Hepatocyte (in vitro differentiated cells): ENCODE measurements at regions not wholly inside any gene's neighbourhood (a gene's known extent, or its start where the extent isn't known, plus 50 kb on each side); places are given as distances from the start of the nearest gene placed in this dataset.
A peak's percentile ranks its signal among the peaks of the same experiment; 100 is the strongest.

Experiments
- DNase-seq: peaks from one replicate; pipeline ENCODE4 v3.0.0-alpha.2; 2016; ENCODE audit warnings: low spot score
- H2AFZ ChIP-seq: fragments of 200-600 bp; sonication (generic); 2 replicates; pipeline ENCODE4 v1.6.0; 2016; ENCODE audit warnings: antibody characterized with exemption, mild to moderate bottlenecking
- H3K27ac ChIP-seq: fragments of 200-600 bp; sonication (generic); 2 replicates; pipeline ENCODE4 v1.5.1; 2016; ENCODE audit warnings: mild to moderate bottlenecking
- H3K27me3 ChIP-seq: fragments of 200-600 bp; sonication (generic); 2 replicates; pipeline ENCODE4 v1.6.1; 2016
- H3K36me3 ChIP-seq: fragments of 200-600 bp; sonication (generic); replicated peaks from 2 replicates; pipeline ENCODE4 v1.5.1; 2016; ENCODE audit warnings: low read depth; ENCODE audit not compliant: insufficient read depth
- H3K4me1 ChIP-seq: fragments of 200-600 bp; sonication (generic); 2 replicates; pipeline ENCODE4 v1.5.1; 2016; ENCODE audit warnings: mild to moderate bottlenecking, moderate library complexity; ENCODE audit not compliant: insufficient read depth
- H3K4me2 ChIP-seq: fragments of 200-600 bp; sonication (generic); 2 replicates; pipeline ENCODE4 v1.6.0; 2016
- H3K4me3 ChIP-seq: fragments of 200-600 bp; sonication (generic); 2 replicates; pipeline ENCODE4 v1.5.1; 2016; ENCODE audit warnings: mild to moderate bottlenecking
- H3K79me2 ChIP-seq: fragments of 200-600 bp; sonication (generic); 2 replicates; pipeline ENCODE4 v1.6.0; 2017; ENCODE audit warnings: mild to moderate bottlenecking
- H3K9me2 ChIP-seq: fragments of 200-600 bp; sonication (generic); replicated peaks from 2 replicates; pipeline ENCODE4 v1.6.0; 2017; ENCODE audit warnings: mild to moderate bottlenecking; ENCODE audit not compliant: insufficient read depth
- H3K9me3 ChIP-seq: fragments of 200-600 bp; sonication (generic); 2 replicates; pipeline ENCODE4 v1.5.1; 2016; ENCODE audit warnings: low read depth, mild to moderate bottlenecking
- H4K20me1 ChIP-seq: fragments of 200-600 bp; sonication (generic); 2 replicates; pipeline ENCODE4 v1.6.0; 2016; ENCODE audit warnings: mild to moderate bottlenecking; ENCODE audit not compliant: insufficient read depth, poor library complexity, severe bottlenecking
- EZH2 ChIP-seq: fragments of 200-600 bp; sonication (generic); IDR thresholded peaks from 2 replicates; pipeline ENCODE4 v1.6.1; 2016; ENCODE audit warnings: antibody characterized with exemption, mild to moderate bottlenecking, borderline replicate concordance
- EZH2phosphoT487 ChIP-seq: fragments of 200-600 bp; sonication (generic); IDR thresholded peaks from one replicate; pipeline ENCODE4 v1.6.1; 2018; ENCODE audit warnings: antibody characterized with exemption, mild to moderate bottlenecking, low read depth, moderate library complexity; ENCODE audit not compliant: unreplicated experiment, severe bottlenecking
- WGBS: methylation state at CpG from one replicate; pipeline ENCODE4 v1.1.6; 2016; ENCODE audit warnings: low lambda C conversion rate; ENCODE audit errors: missing lambda C conversion rate; 5-methylcytosine and 5-hydroxymethylcytosine counted together
- TF ChIP-seq, protein P1 (sequence below): fragments of 200-600 bp; sonication (generic); IDR thresholded peaks from 2 replicates; pipeline ENCODE4 v1.5.1; 2016; ENCODE audit warnings: antibody characterized with exemption, mild to moderate bottlenecking; ENCODE audit not compliant: poor library complexity

DNA sequence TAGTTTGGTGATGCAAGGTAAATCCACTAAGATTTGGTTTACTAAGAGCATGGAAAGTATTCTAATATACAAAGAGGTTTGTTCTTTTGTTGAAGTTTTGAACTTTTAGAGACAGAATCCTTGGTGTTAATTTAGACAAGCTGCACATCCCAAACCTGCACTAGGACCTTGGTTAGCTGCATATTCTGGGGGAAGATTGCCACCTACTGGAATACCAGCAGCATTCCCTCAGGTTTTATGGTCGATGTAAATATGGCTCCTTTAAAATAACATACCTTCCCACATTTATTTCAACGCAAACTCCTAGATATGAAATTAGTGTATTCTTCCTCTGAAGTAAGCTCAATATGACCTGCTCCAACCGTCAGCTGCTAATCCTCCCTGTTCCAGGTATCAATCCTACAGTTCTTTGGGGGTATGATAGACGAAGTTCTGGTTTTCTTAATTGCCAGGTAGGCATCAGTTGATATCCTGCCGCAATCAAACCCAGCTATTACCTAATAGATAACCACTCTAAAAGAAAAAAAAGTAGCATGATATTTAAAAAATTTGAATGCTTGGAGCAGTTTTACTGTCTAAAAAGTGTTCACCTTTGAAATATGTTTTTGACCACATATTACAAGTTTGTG lies 624.1 kb downstream of the ISL1 start:
- Histone ChIP-seq H3K9me3 (no peaks in the 10 kb centered on the region), H3K4me2 (peak overlapping the region; percentile 21), H3K4me3 (no peak overlapping the region), H3K9me2 (no peaks in the 10 kb centered on the region), H3K27ac (no peak overlapping the region), H3K27me3 (no peaks in the 10 kb centered on the region), H3K36me3 (no peaks in the 10 kb centered on the region), H3K4me1 (no peaks in the 10 kb centered on the region), H4K20me1 (no peaks in the 10 kb centered on the region), H2AFZ (no peak overlapping the region), H3K79me2 (no peaks in the 10 kb centered on the region)
- TF ChIP-seq EZH2phosphoT487 (no peak), EZH2 (no peak)
- TF ChIP-seq, protein P1, sequence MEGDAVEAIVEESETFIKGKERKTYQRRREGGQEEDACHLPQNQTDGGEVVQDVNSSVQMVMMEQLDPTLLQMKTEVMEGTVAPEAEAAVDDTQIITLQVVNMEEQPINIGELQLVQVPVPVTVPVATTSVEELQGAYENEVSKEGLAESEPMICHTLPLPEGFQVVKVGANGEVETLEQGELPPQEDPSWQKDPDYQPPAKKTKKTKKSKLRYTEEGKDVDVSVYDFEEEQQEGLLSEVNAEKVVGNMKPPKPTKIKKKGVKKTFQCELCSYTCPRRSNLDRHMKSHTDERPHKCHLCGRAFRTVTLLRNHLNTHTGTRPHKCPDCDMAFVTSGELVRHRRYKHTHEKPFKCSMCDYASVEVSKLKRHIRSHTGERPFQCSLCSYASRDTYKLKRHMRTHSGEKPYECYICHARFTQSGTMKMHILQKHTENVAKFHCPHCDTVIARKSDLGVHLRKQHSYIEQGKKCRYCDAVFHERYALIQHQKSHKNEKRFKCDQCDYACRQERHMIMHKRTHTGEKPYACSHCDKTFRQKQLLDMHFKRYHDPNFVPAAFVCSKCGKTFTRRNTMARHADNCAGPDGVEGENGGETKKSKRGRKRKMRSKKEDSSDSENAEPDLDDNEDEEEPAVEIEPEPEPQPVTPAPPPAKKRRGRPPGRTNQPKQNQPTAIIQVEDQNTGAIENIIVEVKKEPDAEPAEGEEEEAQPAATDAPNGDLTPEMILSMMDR: peak; percentile 88
- peak; percentile 75 for DNase-seq
- WGBS: 31% methylated on average over 5 of the region's 5 CpGs

DNA sequence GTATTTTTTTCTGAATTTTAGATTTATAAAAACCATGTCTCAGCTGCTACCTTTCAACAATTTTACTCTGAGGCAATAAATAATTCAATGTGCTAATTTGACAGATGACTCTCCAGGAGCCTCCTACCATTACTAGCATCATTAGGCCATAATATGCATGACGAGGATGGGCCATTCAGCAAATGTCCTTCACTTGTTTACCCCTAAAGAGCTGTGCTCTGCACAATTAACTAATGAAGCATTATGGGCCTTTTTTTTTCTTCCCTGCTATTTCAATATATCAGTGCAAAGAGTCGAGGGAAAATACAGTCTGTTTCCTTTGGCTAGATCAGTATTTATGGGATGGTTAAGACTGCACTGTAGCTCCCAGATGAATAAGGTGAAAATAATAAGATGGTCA lies 627.2 kb downstream of the ISL1 start:
- no peaks in the 10 kb centered on the region for H3K27me3 ChIP-seq
- H3K36me3 ChIP-seq: no peaks in the 10 kb centered on the region
- H4K20me1 ChIP-seq: no peaks in the 10 kb centered on the region
- no peaks in the 10 kb centered on the region for H3K79me2 ChIP-seq
- DNase-seq: no peak
- no peak overlapping the region for H2AFZ ChIP-seq
- no peaks in the 10 kb centered on the region for H3K9me2 ChIP-seq
- H3K4me2 ChIP-seq: no peak overlapping the region
- H3K4me1 ChIP-seq: no peaks in the 10 kb centered on the region
- TF ChIP-seq EZH2phosphoT487: no peak
- TF ChIP-seq EZH2: no peak
- TF ChIP-seq, protein P1: no peak
- H3K4me3 ChIP-seq: no peak overlapping the region
- WGBS: 94% methylated on average over 2 of the region's 2 CpGs
- H3K9me3 ChIP-seq: no peaks in the 10 kb centered on the region
- no peak overlapping the region for H3K27ac ChIP-seq

DNA sequence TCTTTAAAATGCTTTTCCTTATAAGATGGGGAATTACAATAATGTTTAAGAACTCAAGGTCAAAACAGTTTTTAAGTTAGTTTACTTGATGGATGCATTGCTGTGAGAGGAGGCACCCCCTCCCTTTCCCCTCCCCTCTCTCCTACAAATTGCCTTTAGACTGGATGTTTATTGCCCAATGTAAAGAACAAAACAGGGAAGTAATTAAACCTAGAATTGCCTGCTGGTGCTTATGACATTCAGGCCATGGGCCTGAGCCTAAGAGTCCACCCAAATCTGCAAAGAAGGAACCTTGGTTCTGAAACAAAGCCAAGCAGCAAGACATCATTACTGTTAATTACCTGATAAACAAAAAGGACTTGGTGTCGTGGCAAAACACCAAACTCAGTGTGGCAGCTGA lies 630.3 kb downstream of the ISL1 start:
- Histone ChIP-seq H3K27ac (no peak overlapping the region), H3K36me3 (no peaks in the 10 kb centered on the region), H3K4me3 (no peak overlapping the region), H3K9me3 (no peaks in the 10 kb centered on the region), H4K20me1 (no peaks in the 10 kb centered on the region), H2AFZ (no peak overlapping the region), H3K79me2 (no peaks in the 10 kb centered on the region), H3K9me2 (no peaks in the 10 kb centered on the region), H3K27me3 (no peaks in the 10 kb centered on the region), H3K4me1 (no peaks in the 10 kb centered on the region), H3K4me2 (no peak overlapping the region)
- 61% methylated on average over 1 of the region's 1 CpG for WGBS
- no peak for DNase-seq
- no peak for TF ChIP-seq EZH2
- TF ChIP-seq EZH2phosphoT487: no peak
- TF ChIP-seq, protein P1: no peak
